Neuronal stem cell (in vitro differentiated cells): ENCODE measurements at regions not wholly inside any gene's neighbourhood (a gene's known extent, or its start where the extent isn't known, plus 50 kb on each side); places are given as distances from the start of the nearest gene placed in this dataset.
"Not testable (repeated sequence)": the region's sequence is repeated elsewhere in the genome, so short reads cannot be mapped to it uniquely, and the experiment has no call there.

Experiments
- DNase-seq: peaks from one replicate; pipeline ENCODE4 v3.0.0-alpha.2; 2013; ENCODE audit warnings: low spot score
- H2AFZ ChIP-seq: one replicate; pipeline ENCODE4 v1.6.1; 2013; ENCODE audit warnings: mild to moderate bottlenecking, low read length, inconsistent platforms
- H2AK5ac ChIP-seq: 2 replicates; pipeline ENCODE4 v1.6.1; 2013; ENCODE audit warnings: low read depth, mild to moderate bottlenecking, inconsistent platforms, low read length, moderate library complexity, mixed read lengths
- H2BK120ac ChIP-seq: 2 replicates; pipeline ENCODE4 v1.6.1; 2013; ENCODE audit warnings: low read depth, mild to moderate bottlenecking, inconsistent platforms, low read length, moderate library complexity, mixed read lengths
- H2BK12ac ChIP-seq: one replicate; pipeline ENCODE4 v1.6.1; 2013; ENCODE audit warnings: low read length, inconsistent platforms
- H2BK15ac ChIP-seq: 2 replicates; pipeline ENCODE4 v1.6.1; 2013; ENCODE audit warnings: mild to moderate bottlenecking, low read length, inconsistent platforms, mixed read lengths
- H2BK5ac ChIP-seq: one replicate; pipeline ENCODE4 v1.6.1; 2013; ENCODE audit warnings: inconsistent platforms, mild to moderate bottlenecking, low read length, moderate library complexity
- H3K14ac ChIP-seq: one replicate; pipeline ENCODE4 v1.6.1; 2013; ENCODE audit warnings: low read length, inconsistent platforms
- H3K18ac ChIP-seq: 2 replicates; pipeline ENCODE4 v1.6.1; 2013; ENCODE audit warnings: low read length, inconsistent platforms
- H3K23ac ChIP-seq: 2 replicates; pipeline ENCODE4 v1.6.1; 2013; ENCODE audit warnings: low read depth, mild to moderate bottlenecking, mixed read lengths, low read length, inconsistent platforms; ENCODE audit not compliant: poor library complexity
- H3K27ac ChIP-seq: replicated peaks from 3 replicates; pipeline ENCODE4 v1.5.1; 2013; ENCODE audit warnings: low read length, inconsistent platforms
- H3K27me3 ChIP-seq, 3 experiments: 2 replicates each; pipeline ENCODE4 v1.6.1; 2013; ENCODE audit warnings: low read length in 3 of 3, mild to moderate bottlenecking in 2 of 3, inconsistent platforms in 1 of 3, low read depth in 1 of 3, mixed read lengths in 1 of 3, moderate library complexity in 1 of 3; ENCODE audit not compliant: control insufficient read depth in 3 of 3, insufficient read depth in 3 of 3
- H3K36me3 ChIP-seq, 2 donors: replicated peaks in 1 of 2; 2 replicates each; pipeline ENCODE4 v1.6.1; 2013; ENCODE audit warnings: low read length in 2 of 2; ENCODE audit not compliant: control insufficient read depth in 2 of 2, insufficient read depth in 2 of 2
- H3K4ac ChIP-seq: 2 replicates; pipeline ENCODE4 v1.6.1; 2013; ENCODE audit warnings: inconsistent platforms, mild to moderate bottlenecking, low read length, moderate library complexity
- H3K4me1 ChIP-seq, 2 donors: 1 replicate in 1 of 2; 2 replicates in 1 of 2; pipeline ENCODE4 v1.6.1; 2013; ENCODE audit warnings: low read length in 2 of 2, low read depth in 1 of 2; ENCODE audit not compliant: control insufficient read depth in 2 of 2, insufficient read depth in 1 of 2
- H3K4me2 ChIP-seq: one replicate; pipeline ENCODE4 v1.6.1; 2013; ENCODE audit warnings: mild to moderate bottlenecking, low read length, inconsistent platforms; ENCODE audit not compliant: insufficient read depth, poor library complexity, severe bottlenecking
- H3K4me3 ChIP-seq, 2 donors: 2 replicates each; pipeline ENCODE4 v1.5.1; 2013; ENCODE audit warnings: low read length in 2 of 2, mild to moderate bottlenecking in 2 of 2, inconsistent platforms in 1 of 2, moderate library complexity in 1 of 2
- H3K79me1 ChIP-seq: one replicate; pipeline ENCODE4 v1.6.1; 2013; ENCODE audit warnings: low read depth, mild to moderate bottlenecking, inconsistent platforms, low read length, moderate library complexity
- H3K9ac ChIP-seq: one replicate; pipeline ENCODE4 v1.6.1; 2013; ENCODE audit warnings: mild to moderate bottlenecking, low read depth, low read length, inconsistent platforms; ENCODE audit not compliant: poor library complexity
- H3K9me3 ChIP-seq, 2 donors: replicated peaks in 1 of 2; 2 replicates each; pipeline versions ENCODE3 to v1.6.1; 2013; ENCODE audit warnings: low read length in 2 of 2, mild to moderate bottlenecking in 2 of 2, inconsistent platforms in 1 of 2, low read depth in 1 of 2, mixed read lengths in 1 of 2, moderate library complexity in 1 of 2; ENCODE audit not compliant: control insufficient read depth in 2 of 2, insufficient read depth in 1 of 2
- H4K8ac ChIP-seq: one replicate; pipeline ENCODE4 v1.6.1; 2013; ENCODE audit warnings: low read depth, mild to moderate bottlenecking, inconsistent platforms, low read length, moderate library complexity
- H4K91ac ChIP-seq: one replicate; pipeline ENCODE4 v1.6.1; 2013; ENCODE audit warnings: low read length, low read depth, mild to moderate bottlenecking, inconsistent platforms; ENCODE audit not compliant: poor library complexity
- WGBS, 2 donors: extraction: QIAGEN DNeasy Blood & Tissue Kit; methylation state at CpG; one replicate each; pipeline ENCODE4 v1.1.7; 2013; ENCODE audit warnings: missing lambda C conversion rate in 2 of 2, mixed read lengths in 1 of 2; ENCODE audit not compliant: insufficient read length in 2 of 2, insufficient replicate concordance in 1 of 2; ENCODE audit errors: extremely low coverage in 2 of 2; 5-methylcytosine and 5-hydroxymethylcytosine counted together

DNA sequence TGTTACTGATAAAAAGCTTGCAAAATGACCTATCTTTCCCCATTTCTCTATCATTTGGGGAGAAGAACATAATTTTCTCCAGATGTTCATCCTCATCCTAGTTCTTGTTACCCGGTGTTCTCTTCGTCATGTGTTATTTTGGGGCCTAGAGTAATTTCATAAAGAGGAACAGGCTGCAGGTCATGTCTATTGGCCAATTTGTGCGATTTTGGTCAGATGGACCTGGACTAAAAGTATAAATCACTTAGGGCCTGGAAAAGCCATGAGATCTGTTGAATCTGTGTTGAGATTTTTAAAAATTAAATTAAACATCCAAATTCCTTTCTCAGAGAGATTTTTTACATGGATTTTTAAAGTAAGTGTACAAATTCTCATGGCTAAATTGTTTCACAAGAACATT is 241.3 kb upstream of the PLXNA2 start:
- no peaks in the 10 kb centered on the region for H3K36me3 ChIP-seq
- H4K8ac ChIP-seq: no peak overlapping the region
- H3K4me3 ChIP-seq: no peak overlapping the region
- H3K27ac ChIP-seq: no peak overlapping the region
- no peak overlapping the region for H3K4ac ChIP-seq
- no peak overlapping the region for H2BK120ac ChIP-seq
- no peaks in the 10 kb centered on the region for H3K27me3 ChIP-seq
- no peak overlapping the region for H2AFZ ChIP-seq
- H2BK15ac ChIP-seq: no peak overlapping the region
- no peak overlapping the region for H3K14ac ChIP-seq
- no peak overlapping the region for H2BK5ac ChIP-seq
- no peak overlapping the region for H4K91ac ChIP-seq
- no peak overlapping the region for H2AK5ac ChIP-seq
- WGBS, 2 donors: no CpG with 5 or more reads among the region's 3 CpGs
- no peak overlapping the region for H3K4me2 ChIP-seq
- H3K9me3 ChIP-seq: no peaks in the 10 kb centered on the region
- no peak overlapping the region for H3K18ac ChIP-seq
- H3K79me1 ChIP-seq: no peaks in the 10 kb centered on the region
- no peaks in the 10 kb centered on the region for H3K4me1 ChIP-seq
- no peak overlapping the region for H3K23ac ChIP-seq
- H3K9ac ChIP-seq: no peak overlapping the region
- DNase-seq: no peak
- no peak overlapping the region for H2BK12ac ChIP-seq

DNA sequence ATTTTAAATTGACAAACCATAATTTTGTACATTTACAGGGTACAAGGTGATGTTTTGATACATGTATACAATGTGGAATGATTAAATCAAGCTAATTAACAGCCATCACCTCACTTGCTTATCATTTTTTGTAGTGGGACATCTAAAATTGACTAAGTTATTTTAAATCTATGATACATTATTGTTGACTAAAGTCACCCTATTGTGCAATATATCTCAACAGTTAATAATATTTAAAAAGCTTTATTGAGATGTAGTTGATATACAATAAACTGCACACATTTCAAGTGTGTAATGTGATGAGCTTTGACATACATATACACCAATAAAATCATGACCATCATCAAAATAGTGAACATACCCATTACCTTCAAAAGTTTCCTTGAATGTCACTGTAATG is 242.5 kb upstream of the PLXNA2 start:
- Histone ChIP-seq H2BK12ac (no peak overlapping the region), H3K27ac (no peak overlapping the region), H4K8ac (no peak overlapping the region), H3K14ac (no peak overlapping the region), H3K36me3 (no peaks in the 10 kb centered on the region), H2BK120ac (no peak overlapping the region), H3K4me1 (no peaks in the 10 kb centered on the region), H4K91ac (no peak overlapping the region), H3K18ac (no peak overlapping the region), H3K4me3 (no peak overlapping the region), H2AK5ac (no peak overlapping the region), H3K79me1 (no peaks in the 10 kb centered on the region), H2BK15ac (no peak overlapping the region), H3K9ac (no peak overlapping the region), H2AFZ (no peak overlapping the region), H3K9me3 (no peaks in the 10 kb centered on the region), H2BK5ac (no peak overlapping the region), H3K23ac (no peak overlapping the region), H3K4ac (no peak overlapping the region), H3K27me3 (no peaks in the 10 kb centered on the region), H3K4me2 (no peak overlapping the region)
- no peak for DNase-seq

GRCh38 chr1:208488432-208488831 is 244.2 kb upstream of the PLXNA2 start:
- not testable (repeated sequence) for H3K9ac ChIP-seq, H3K9me3 ChIP-seq, H3K23ac ChIP-seq, H3K4me2 ChIP-seq, H3K27ac ChIP-seq, DNase-seq, H2BK12ac ChIP-seq, H3K4ac ChIP-seq, H2BK15ac ChIP-seq, H3K27me3 ChIP-seq, H4K91ac ChIP-seq, H2BK5ac ChIP-seq, H3K79me1 ChIP-seq, H3K18ac ChIP-seq, H3K14ac ChIP-seq, H3K36me3 ChIP-seq, H3K4me3 ChIP-seq, H2BK120ac ChIP-seq, H3K4me1 ChIP-seq, H4K8ac ChIP-seq, H2AK5ac ChIP-seq, H2AFZ ChIP-seq
- WGBS, 2 donors: no CpG with 5 or more reads among the region's 36 CpGs

DNA sequence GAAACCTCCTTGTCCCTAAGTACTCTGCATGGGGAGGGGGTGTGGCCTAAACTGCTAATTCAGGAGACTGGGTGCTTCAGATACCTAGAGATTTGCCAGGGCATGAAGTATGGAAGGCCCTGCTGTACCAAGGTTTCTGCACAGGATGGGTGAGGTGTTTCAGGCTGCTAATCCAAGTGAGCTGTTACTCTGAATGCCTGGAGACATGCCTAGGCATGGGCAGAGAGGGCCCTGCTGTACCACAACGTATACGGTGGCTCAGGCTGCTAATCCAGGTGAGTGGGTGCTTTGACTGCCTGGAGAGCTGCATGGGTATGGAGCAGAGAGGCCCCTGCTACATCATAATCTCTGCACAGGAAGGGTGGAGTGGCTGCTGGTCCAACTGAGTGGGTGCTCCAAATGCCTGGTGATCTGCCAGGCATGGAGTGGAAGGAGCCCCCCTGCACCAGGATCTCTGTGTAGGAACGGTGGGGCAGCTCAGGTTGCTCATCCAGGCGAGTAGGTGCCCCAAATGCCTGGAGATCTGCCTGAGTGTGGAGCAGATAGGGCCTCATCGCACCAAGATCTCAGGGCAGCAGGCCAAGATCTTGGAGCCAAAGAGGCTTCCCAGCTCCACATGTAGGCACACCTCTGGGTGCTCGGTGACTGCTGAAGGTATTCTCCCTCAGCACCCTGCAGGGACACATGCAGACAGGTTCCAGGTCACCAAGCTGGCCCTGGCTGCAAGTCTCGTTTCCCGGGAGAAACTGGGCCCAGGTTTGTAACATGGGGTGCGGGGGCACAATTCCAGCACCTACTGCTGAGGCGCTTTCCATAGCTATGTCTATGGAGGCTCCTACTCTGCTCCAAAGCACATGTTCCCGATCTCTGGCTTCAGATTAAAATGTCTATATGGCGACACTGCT is 252.5 kb upstream of the PLXNA2 start:
- Histone ChIP-seq H4K8ac (no peak overlapping the region), H2BK5ac (no peak overlapping the region), H2BK12ac (peak overlapping the region; percentile 24), H2BK120ac (no peak overlapping the region), H3K4me1 (no peaks in the 10 kb centered on the region), H3K14ac (peak overlapping the region; percentile 25), H3K27ac (no peak overlapping the region), H2BK15ac (no peak overlapping the region), H3K9me3 (no peaks in the 10 kb centered on the region), H2AK5ac (peak overlapping the region; percentile 6), H3K9ac (no peak overlapping the region), H3K4me3 (no peak overlapping the region), H3K4me2 (no peak overlapping the region), H3K27me3 (no peaks in the 10 kb centered on the region), H3K79me1 (no peaks in the 10 kb centered on the region), H2AFZ (no peak overlapping the region), H3K18ac (peak overlapping the region; percentile 40), H3K4ac (no peak overlapping the region), H4K91ac (no peak overlapping the region), H3K36me3 (no peaks in the 10 kb centered on the region), H3K23ac (no peak overlapping the region)
- no CpG with 5 or more reads among the region's 12 CpGs for WGBS, 2 donors
- DNase-seq: no peak
